SH-SY5Y (cell line): ENCODE measurements at regions not wholly inside any gene's neighbourhood (a gene's known extent, or its start where the extent isn't known, plus 50 kb on each side); places are given as distances from the start of the nearest gene placed in this dataset.

Experiments used
- GATA2 ChIP-seq: IDR thresholded peaks from 2 replicates; pipeline ENCODE4 v1.6.1; 2011; ENCODE audit warnings: mild to moderate bottlenecking, low read depth, low read length
- GATA3 ChIP-seq: IDR thresholded peaks from 2 replicates; pipeline ENCODE4 v1.6.1; 2011; ENCODE audit warnings: low read depth, mild to moderate bottlenecking, low read length, moderate library complexity

- no peak for TF ChIP-seq GATA2
- no peak for TF ChIP-seq GATA3
These were observed 382.4 kb downstream of the TMEM167A start for GRCh38 chr5:82694711-82695285.
